ENCODE measurements at regions not wholly inside any gene's neighbourhood (a gene's known extent, or its start where the extent isn't known, plus 50 kb on each side); places are given as distances from the start of the nearest gene placed in this dataset.

GRCh38 chr12:115811045-115811444, 466.4 kb downstream of the MED13L start:
- DNase-seq, result no peak
- Mint-ChIP-seq H3K9me3 (peaks cover 0 to 10% (median 5%) of the 10 kb centered on the region in 7 donors), H3K4me1 (no peaks in the 10 kb centered on the region), H3K27ac (no peak overlapping the region), H3K4me3 (no peak overlapping the region), H3K27me3 (ENCODE audit: low read depth in 3 of 3) (peaks cover 3 to 9% (median 5%) of the 10 kb centered on the region in 3 donors), H3K36me3 (no peaks in the 10 kb centered on the region)
- H3K79me2 ChIP-seq (ENCODE audit: insufficient read depth, low read length), result no peaks in the 10 kb centered on the region
- H4K20me1 ChIP-seq (ENCODE audit: insufficient read depth, low read length), result no peaks in the 10 kb centered on the region
- no peak overlapping the region for H3K4me2 ChIP-seq (replicated peaks; ENCODE audit: extremely low read depth, low read length, poor library complexity, severe bottlenecking)
- TF ChIP-seq, protein P1, sequence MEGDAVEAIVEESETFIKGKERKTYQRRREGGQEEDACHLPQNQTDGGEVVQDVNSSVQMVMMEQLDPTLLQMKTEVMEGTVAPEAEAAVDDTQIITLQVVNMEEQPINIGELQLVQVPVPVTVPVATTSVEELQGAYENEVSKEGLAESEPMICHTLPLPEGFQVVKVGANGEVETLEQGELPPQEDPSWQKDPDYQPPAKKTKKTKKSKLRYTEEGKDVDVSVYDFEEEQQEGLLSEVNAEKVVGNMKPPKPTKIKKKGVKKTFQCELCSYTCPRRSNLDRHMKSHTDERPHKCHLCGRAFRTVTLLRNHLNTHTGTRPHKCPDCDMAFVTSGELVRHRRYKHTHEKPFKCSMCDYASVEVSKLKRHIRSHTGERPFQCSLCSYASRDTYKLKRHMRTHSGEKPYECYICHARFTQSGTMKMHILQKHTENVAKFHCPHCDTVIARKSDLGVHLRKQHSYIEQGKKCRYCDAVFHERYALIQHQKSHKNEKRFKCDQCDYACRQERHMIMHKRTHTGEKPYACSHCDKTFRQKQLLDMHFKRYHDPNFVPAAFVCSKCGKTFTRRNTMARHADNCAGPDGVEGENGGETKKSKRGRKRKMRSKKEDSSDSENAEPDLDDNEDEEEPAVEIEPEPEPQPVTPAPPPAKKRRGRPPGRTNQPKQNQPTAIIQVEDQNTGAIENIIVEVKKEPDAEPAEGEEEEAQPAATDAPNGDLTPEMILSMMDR (IDR thresholded peaks at IDR 0.05), result no peak
- H3K9ac ChIP-seq (ENCODE audit: insufficient read depth, low read length, poor library complexity, severe bottlenecking), result no peak overlapping the region
- H3K27me3 ChIP-seq (ENCODE audit: control insufficient read depth in 2 of 2, insufficient read depth in 2 of 2, low read length in 2 of 2), result no peaks in the 10 kb centered on the region
- H2AFZ ChIP-seq (ENCODE audit: insufficient read depth, low read depth, low read length, poor library complexity, severe bottlenecking), result no peak overlapping the region
- no peaks in the 10 kb centered on the region for H3K9me3 ChIP-seq (replicated peaks in 1 of 2; ENCODE audit: control insufficient read depth in 1 of 2, insufficient read depth in 1 of 2, low read length in 2 of 2)
- no peaks in the 10 kb centered on the region for H3K4me1 ChIP-seq (ENCODE audit: control insufficient read depth in 1 of 2, insufficient read depth in 2 of 2, low read length in 2 of 2)
- WGBS (ENCODE audit: insufficient coverage), result no CpG with 5 or more reads among the region's 4 CpGs
- no peaks in the 10 kb centered on the region for H3K36me3 ChIP-seq (replicated peaks in 1 of 2; ENCODE audit: control insufficient read depth in 1 of 2, insufficient read depth in 2 of 2, low read length in 2 of 2)
- H3K4me3 ChIP-seq (replicated peaks in 1 of 3; ENCODE audit: low read depth in 2 of 3, low read length in 3 of 3), result no peak overlapping the region
- intact Hi-C loops (cut with micrococcal nuclease), result no loop called here
- H3K27ac ChIP-seq (ENCODE audit: low read depth in 1 of 2, low read length in 2 of 2), result no peak overlapping the region

DNA sequence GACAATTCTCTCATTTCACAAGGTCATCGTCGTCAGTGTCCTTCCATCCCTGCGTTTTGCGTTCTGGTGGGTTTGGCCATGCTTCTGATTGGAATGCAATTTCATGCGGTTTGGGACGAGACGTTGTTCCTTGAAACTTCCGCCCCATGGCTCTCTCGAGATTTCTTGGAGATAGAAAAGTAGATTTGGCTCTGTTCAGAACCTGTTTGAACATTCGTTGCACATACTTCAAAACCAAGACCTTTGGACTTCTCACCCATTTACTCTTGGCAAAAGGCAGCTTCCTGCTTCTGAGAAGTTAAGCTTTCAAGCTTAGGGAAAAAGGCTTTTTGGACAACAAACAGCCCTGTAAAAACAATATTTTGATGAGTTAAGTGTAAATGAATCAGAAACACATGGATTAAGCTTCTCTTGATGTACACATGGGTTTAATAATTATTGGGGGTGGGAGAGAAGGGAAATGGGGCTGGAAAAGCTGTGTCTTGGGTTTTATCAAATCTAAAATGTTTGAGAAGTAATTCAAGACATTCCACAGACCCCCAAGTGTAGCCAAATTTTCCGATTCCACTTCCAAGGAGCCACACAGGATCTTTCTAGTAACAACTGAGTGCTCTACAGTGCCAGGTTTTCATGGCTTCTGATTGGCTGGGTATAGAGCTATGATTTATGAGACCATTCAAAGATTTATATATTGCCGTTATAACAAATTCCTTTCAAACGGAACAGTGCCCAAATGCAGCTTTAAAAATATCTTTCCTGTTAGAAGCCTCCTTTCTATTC, 467.2 kb downstream of the MED13L start:
- H3K9me3 Mint-ChIP-seq, result peaks cover 0 to 10% (median 5%) of the 10 kb centered on the region in 7 donors
- no peaks in the 10 kb centered on the region for H3K79me2 ChIP-seq (ENCODE audit: insufficient read depth, low read length)
- TF ChIP-seq, protein P1 (IDR thresholded peaks at IDR 0.05), result no peak
- H3K27me3 ChIP-seq (ENCODE audit: control insufficient read depth in 2 of 2, insufficient read depth in 2 of 2, low read length in 2 of 2), result no peaks in the 10 kb centered on the region
- no peaks in the 10 kb centered on the region for H3K36me3 Mint-ChIP-seq
- WGBS (ENCODE audit: insufficient coverage), result 91% methylated on average over 6 of the region's 13 CpGs
- no peak overlapping the region for H3K9ac ChIP-seq (ENCODE audit: insufficient read depth, low read length, poor library complexity, severe bottlenecking)
- intact Hi-C loops (cut with micrococcal nuclease), result no loop called here
- DNase-seq, result no peak
- H3K27ac ChIP-seq (ENCODE audit: low read depth in 1 of 2, low read length in 2 of 2), result no peak overlapping the region
- no peak overlapping the region for H3K4me3 Mint-ChIP-seq
- no peaks in the 10 kb centered on the region for H3K36me3 ChIP-seq (replicated peaks in 1 of 2; ENCODE audit: control insufficient read depth in 1 of 2, insufficient read depth in 2 of 2, low read length in 2 of 2)
- H3K4me2 ChIP-seq (replicated peaks; ENCODE audit: extremely low read depth, low read length, poor library complexity, severe bottlenecking), result no peak overlapping the region
- no peak overlapping the region for H3K4me3 ChIP-seq (replicated peaks in 1 of 3; ENCODE audit: low read depth in 2 of 3, low read length in 3 of 3)
- no peak overlapping the region for H2AFZ ChIP-seq (ENCODE audit: insufficient read depth, low read depth, low read length, poor library complexity, severe bottlenecking)
- H3K27me3 Mint-ChIP-seq (ENCODE audit: low read depth in 3 of 3), result peaks cover 3 to 9% (median 5%) of the 10 kb centered on the region in 3 donors
- H3K9me3 ChIP-seq (replicated peaks in 1 of 2; ENCODE audit: control insufficient read depth in 1 of 2, insufficient read depth in 1 of 2, low read length in 2 of 2), result no peaks in the 10 kb centered on the region
- no peak overlapping the region for H3K27ac Mint-ChIP-seq
- no peaks in the 10 kb centered on the region for H3K4me1 Mint-ChIP-seq
- no peaks in the 10 kb centered on the region for H3K4me1 ChIP-seq (ENCODE audit: control insufficient read depth in 1 of 2, insufficient read depth in 2 of 2, low read length in 2 of 2)
- no peaks in the 10 kb centered on the region for H4K20me1 ChIP-seq (ENCODE audit: insufficient read depth, low read length)
